ENCODE measurements at regions not wholly inside any gene's neighbourhood (a gene's known extent, or its start where the extent isn't known, plus 50 kb on each side); places are given as distances from the start of the nearest gene placed in this dataset.

DNA sequence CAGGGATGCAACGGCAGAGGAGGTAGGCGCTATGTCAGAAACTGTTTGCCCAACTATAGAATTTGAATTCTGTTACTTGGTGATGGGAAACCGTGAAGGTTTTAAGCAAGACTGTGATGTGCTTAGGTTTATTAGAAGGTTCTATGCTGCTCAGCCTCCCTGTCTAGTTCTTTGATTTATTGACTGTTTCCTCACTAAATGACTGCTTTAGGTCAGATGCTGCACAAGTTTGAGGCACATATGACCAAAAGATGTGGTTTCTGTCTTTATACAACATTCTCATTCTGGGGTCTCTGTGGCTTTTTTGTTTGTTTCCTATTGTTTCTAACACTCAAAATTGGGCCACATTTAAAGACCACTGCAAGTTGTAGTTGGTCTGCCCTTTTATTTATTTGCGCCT lies 323.0 kb upstream of the OBI1 start:
- TF ChIP-seq CTCF (tag by site-specific recombination; IDR thresholded peaks at IDR 0.05), result no peak
- no peak for TF ChIP-seq ZNF792 (tag by site-specific recombination; IDR thresholded peaks at IDR 0.05)
- no peak for TF ChIP-seq ZNF155 (tag by site-specific recombination; IDR thresholded peaks at IDR 0.05)
- no peak for TF ChIP-seq ZNF174 (tag by site-specific recombination; IDR thresholded peaks at IDR 0.05)
- TF ChIP-seq ZFP41 (tag by site-specific recombination; IDR thresholded peaks at IDR 0.05; ENCODE audit: borderline replicate concordance), result no peak
- no peak for TF ChIP-seq ZIC2 (tag by site-specific recombination; IDR thresholded peaks at IDR 0.05)
